Kidney epithelial cell (primary cell): ENCODE measurements at regions not wholly inside any gene's neighbourhood (a gene's known extent, or its start where the extent isn't known, plus 50 kb on each side); places are given as distances from the start of the nearest gene placed in this dataset.

Source experiments
- DNase-seq: peaks from one replicate; pipeline ENCODE4 v3.0.0-alpha.2; 2010; ENCODE audit warnings: low read depth
- H3K27me3 ChIP-seq: 2 replicates; pipeline ENCODE4 v1.6.0; 2011; ENCODE audit warnings: low read length; ENCODE audit not compliant: control insufficient read depth, insufficient read depth
- H3K36me3 ChIP-seq: 2 replicates; pipeline ENCODE4 v1.5.1; 2011; ENCODE audit warnings: low read length; ENCODE audit not compliant: control insufficient read depth, insufficient read depth
- H3K4me3 ChIP-seq: 2 replicates; pipeline ENCODE4 v1.5.1; 2011; ENCODE audit warnings: low read depth, mild to moderate bottlenecking, control low read depth, low read length
- TF ChIP-seq, protein P1 (sequence below): IDR thresholded peaks from 2 replicates; pipeline ENCODE4 v1.5.1; 2011; ENCODE audit warnings: mild to moderate bottlenecking, moderate library complexity, low read length, control low read depth, inconsistent platforms; ENCODE audit not compliant: insufficient read depth, poor library complexity, severe bottlenecking

- no peak for DNase-seq
- Histone ChIP-seq H3K36me3 (no peaks in the 10 kb centered on the region), H3K4me3 (no peak overlapping the region), H3K27me3 (no peaks in the 10 kb centered on the region)
- TF ChIP-seq, protein P1, sequence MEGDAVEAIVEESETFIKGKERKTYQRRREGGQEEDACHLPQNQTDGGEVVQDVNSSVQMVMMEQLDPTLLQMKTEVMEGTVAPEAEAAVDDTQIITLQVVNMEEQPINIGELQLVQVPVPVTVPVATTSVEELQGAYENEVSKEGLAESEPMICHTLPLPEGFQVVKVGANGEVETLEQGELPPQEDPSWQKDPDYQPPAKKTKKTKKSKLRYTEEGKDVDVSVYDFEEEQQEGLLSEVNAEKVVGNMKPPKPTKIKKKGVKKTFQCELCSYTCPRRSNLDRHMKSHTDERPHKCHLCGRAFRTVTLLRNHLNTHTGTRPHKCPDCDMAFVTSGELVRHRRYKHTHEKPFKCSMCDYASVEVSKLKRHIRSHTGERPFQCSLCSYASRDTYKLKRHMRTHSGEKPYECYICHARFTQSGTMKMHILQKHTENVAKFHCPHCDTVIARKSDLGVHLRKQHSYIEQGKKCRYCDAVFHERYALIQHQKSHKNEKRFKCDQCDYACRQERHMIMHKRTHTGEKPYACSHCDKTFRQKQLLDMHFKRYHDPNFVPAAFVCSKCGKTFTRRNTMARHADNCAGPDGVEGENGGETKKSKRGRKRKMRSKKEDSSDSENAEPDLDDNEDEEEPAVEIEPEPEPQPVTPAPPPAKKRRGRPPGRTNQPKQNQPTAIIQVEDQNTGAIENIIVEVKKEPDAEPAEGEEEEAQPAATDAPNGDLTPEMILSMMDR, result no peak
These were observed 645.3 kb downstream of the STK39 start for GRCh38 chr2:167602122-167602521.

DNA sequence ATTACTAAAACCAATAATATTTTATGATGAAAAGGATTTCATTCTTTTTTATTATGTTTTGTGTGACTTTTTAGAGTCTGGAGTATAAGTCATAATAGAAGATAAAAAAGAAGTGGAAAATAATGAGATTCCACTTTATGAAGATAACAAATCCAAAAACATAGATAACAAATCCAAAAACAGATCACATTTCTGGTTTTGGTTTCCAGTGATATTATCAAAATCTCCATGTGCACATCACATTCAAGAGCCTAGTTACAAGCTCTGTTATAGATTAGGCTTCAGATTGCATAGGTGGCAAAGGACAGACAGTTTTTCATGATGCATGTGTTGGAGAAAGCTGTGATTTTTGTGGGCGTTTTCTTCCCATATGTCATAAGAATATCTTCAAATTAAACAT lies 648.2 kb downstream of the STK39 start:
- no peaks in the 10 kb centered on the region for H3K27me3 ChIP-seq
- TF ChIP-seq, protein P1, result no peak
- H3K36me3 ChIP-seq, result no peaks in the 10 kb centered on the region
- no peak for DNase-seq
- no peak overlapping the region for H3K4me3 ChIP-seq

GRCh38 chr2:167595839-167596471 lies 651.4 kb downstream of the STK39 start:
- no peak for DNase-seq
- TF ChIP-seq, protein P1, result no peak
- H3K36me3 ChIP-seq, result no peaks in the 10 kb centered on the region
- no peaks in the 10 kb centered on the region for H3K27me3 ChIP-seq
- H3K4me3 ChIP-seq, result no peak overlapping the region

DNA sequence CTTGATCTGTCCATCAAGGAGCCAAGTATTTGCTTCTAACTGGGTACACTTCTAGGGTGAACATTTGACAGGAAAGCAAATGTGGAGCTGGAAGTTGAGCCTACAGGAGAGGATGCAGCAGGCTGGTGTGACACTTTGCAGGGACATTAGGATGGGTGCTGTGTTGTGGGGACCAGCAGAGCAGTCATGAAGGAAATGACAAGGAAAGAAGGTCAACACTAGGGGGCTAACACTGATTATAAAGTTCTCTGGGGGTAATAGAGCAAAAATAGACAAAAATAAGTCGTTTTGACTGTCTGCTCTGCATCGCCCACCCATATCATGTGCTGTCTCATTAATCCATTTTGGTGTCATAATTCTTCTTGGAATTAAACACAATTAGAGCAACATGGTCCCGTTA lies 652.4 kb downstream of the STK39 start:
- TF ChIP-seq, protein P1, result no peak
- Histone ChIP-seq H3K27me3 (no peaks in the 10 kb centered on the region), H3K4me3 (no peak overlapping the region), H3K36me3 (no peaks in the 10 kb centered on the region)
- DNase-seq, result no peak

DNA sequence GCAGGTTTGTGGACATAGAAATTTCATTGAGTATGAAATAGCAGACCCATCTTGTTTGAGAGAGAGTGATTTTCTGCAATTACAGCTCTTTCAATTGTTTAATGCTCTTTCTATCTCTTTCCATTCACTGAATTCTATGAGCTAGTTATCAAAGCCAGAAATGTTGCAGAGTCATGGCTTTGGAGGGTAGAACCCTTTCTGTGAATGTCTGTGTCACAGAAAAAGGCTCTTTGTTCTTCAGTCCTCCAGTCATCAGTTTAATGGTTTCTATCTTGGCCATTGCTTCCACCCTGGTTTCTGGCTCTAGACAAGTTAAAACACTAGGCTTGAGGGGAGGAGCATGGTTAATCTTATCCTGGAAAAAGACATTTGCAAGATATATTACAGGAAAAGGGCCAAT lies 655.0 kb downstream of the STK39 start:
- DNase-seq, result no peak
- no peak overlapping the region for H3K4me3 ChIP-seq
- H3K36me3 ChIP-seq, result no peaks in the 10 kb centered on the region
- TF ChIP-seq, protein P1, result no peak
- no peaks in the 10 kb centered on the region for H3K27me3 ChIP-seq

DNA sequence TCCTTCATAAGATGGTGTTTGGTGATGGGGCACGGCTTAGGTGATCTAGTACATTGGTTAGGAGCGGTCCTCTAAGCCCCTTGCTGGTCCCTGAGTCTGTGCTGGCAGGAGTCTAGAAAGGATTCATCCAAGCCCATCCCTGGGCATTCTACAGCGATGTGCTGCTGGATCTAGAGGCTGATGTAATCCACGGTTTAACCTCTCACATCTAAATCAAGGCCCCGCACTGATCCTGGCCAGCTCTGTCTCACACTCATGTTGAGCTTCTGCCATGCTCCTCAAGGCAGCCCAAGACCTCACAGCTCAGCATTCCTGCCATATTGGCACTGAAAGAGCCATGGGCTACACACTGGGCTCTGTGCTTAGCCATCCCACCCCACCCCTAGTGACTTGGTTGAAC lies 664.8 kb downstream of the STK39 start:
- no peaks in the 10 kb centered on the region for H3K36me3 ChIP-seq
- TF ChIP-seq, protein P1, result no peak
- H3K4me3 ChIP-seq, result no peak overlapping the region
- DNase-seq, result no peak
- H3K27me3 ChIP-seq, result no peaks in the 10 kb centered on the region
